ENCODE measurements at regions not wholly inside any gene's neighbourhood (a gene's known extent, or its start where the extent isn't known, plus 50 kb on each side); places are given as distances from the start of the nearest gene placed in this dataset.

DNA sequence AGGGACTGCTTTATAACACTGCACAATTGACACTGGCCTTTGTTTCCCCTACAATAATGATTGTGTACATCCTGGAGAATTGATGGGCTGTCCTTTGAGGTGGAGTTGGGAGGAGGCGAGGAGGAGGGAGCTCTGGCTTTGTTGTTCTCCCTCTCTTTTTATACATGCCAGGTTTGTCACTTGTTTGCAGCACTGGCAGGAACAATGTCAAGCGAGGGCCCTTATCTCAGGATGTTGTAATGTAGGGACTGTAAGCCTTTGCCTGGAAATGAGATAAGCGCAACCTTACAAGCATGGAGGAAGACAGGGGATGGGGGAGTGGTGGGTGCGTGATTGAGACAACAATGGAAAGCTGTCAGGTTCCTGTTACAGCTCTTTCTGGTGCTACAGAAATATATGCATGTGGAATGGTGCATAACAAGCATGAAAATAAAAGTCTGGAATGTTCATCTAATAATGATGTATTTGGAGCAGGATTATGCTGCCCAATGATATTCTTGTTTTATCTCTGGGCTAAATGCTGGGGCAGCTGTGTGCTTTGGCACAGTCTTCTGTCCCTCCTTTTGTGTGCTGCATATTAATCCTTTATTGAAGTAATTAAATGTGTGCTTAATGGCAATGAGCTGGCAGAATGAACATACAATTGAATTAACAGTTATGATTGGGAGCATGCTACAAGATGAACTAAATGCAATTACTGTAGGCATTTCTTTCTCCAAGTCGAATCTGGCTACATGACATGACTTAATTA lies 294.4 kb downstream of the GPAT3 start:
- TF ChIP-seq, protein P1, sequence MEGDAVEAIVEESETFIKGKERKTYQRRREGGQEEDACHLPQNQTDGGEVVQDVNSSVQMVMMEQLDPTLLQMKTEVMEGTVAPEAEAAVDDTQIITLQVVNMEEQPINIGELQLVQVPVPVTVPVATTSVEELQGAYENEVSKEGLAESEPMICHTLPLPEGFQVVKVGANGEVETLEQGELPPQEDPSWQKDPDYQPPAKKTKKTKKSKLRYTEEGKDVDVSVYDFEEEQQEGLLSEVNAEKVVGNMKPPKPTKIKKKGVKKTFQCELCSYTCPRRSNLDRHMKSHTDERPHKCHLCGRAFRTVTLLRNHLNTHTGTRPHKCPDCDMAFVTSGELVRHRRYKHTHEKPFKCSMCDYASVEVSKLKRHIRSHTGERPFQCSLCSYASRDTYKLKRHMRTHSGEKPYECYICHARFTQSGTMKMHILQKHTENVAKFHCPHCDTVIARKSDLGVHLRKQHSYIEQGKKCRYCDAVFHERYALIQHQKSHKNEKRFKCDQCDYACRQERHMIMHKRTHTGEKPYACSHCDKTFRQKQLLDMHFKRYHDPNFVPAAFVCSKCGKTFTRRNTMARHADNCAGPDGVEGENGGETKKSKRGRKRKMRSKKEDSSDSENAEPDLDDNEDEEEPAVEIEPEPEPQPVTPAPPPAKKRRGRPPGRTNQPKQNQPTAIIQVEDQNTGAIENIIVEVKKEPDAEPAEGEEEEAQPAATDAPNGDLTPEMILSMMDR (IDR thresholded peaks at IDR 0.05; ENCODE audit: extremely low read depth in 1 of 2, insufficient read depth in 1 of 2, low read depth in 1 of 2, low read length in 2 of 2), result no peak
- no peak for TF ChIP-seq EZH2 (IDR thresholded peaks at IDR 0.05; ENCODE audit: borderline replicate concordance, low read depth, low read length, severe bottlenecking)
